Peyer's patch (tissue), 4 donors: ENCODE measurements at regions not wholly inside any gene's neighbourhood (a gene's known extent, or its start where the extent isn't known, plus 50 kb on each side); places are given as distances from the start of the nearest gene placed in this dataset.

Experiments used
- DNase-seq, 3 donors: peaks; one replicate each; pipeline ENCODE4 v3.0.0-alpha.2; 2017 to 2019
- H3K27ac ChIP-seq, 4 donors: fragments of 200-600 bp; sonication (generic); one replicate each; pipeline ENCODE4 v1.5.1; 2016 to 2019
- H3K27me3 ChIP-seq, 2 donors: fragments of 200-600 bp; sonication (generic); one replicate each; pipeline ENCODE4 v1.5.1; 2019
- H3K36me3 ChIP-seq, 3 donors: fragments of 200-600 bp; sonication (generic); one replicate each; pipeline ENCODE4 v1.5.1; 2016 to 2019
- H3K4me1 ChIP-seq, 4 donors: fragments of 200-600 bp; sonication (generic); one replicate each; pipeline ENCODE4 v1.5.1; 2016 to 2019
- H3K4me3 ChIP-seq, 4 donors: fragments of 200-600 bp; sonication (generic); 1 replicate in 3 of 4; 2 replicates in 1 of 4; pipeline ENCODE4 v1.5.1; 2016 to 2019; ENCODE audit warnings: mild to moderate bottlenecking in 1 of 4
- H3K9me3 ChIP-seq, 4 donors: fragments of 200-600 bp; sonication (generic); one replicate each; pipeline ENCODE4 v1.5.1; 2016 to 2019; ENCODE audit warnings: mild to moderate bottlenecking in 1 of 4
- CTCF ChIP-seq, 6 experiments: fragments of 450-650 bp in 4 of 6; fragments of 200-600 bp in 2 of 6; sonication (generic) in 1 of 6; IDR thresholded peaks; one replicate each; pipeline ENCODE4 v1.5.1; 2017 to 2019; ENCODE audit warnings: antibody characterized with exemption in 6 of 6, mild to moderate bottlenecking in 3 of 6, moderate library complexity in 1 of 6
- POLR2A ChIP-seq, 2 donors: fragments of 450-650 bp; IDR thresholded peaks; one replicate each; pipeline ENCODE4 v1.5.1; 2017; ENCODE audit warnings: antibody characterized with exemption in 2 of 2, mild to moderate bottlenecking in 2 of 2, moderate library complexity in 2 of 2

GRCh38 chr1:36559061-36559460 is 76.3 kb upstream of the CSF3R start:
- TF ChIP-seq POLR2A (IDR thresholded peaks at IDR 0.05): no peak
- no peak for TF ChIP-seq CTCF (IDR thresholded peaks at IDR 0.05)
- Histone ChIP-seq H3K9me3 (no peaks in the 10 kb centered on the region), H3K27me3 (no peaks in the 10 kb centered on the region), H3K36me3 (no peaks in the 10 kb centered on the region), H3K4me3 (no peak overlapping the region), H3K27ac (no peak overlapping the region), H3K4me1 (no peaks in the 10 kb centered on the region)
- DNase-seq: no peak

GRCh38 chr1:36557041-36558000 is 74.6 kb upstream of the CSF3R start:
- no peaks in the 10 kb centered on the region for H3K36me3 ChIP-seq
- no peak for TF ChIP-seq POLR2A (IDR thresholded peaks at IDR 0.05)
- no peak for TF ChIP-seq CTCF (IDR thresholded peaks at IDR 0.05)
- H3K4me1 ChIP-seq: no peaks in the 10 kb centered on the region
- no peak overlapping the region for H3K4me3 ChIP-seq
- peak in 1 of 3 donors; percentile 17 for DNase-seq
- H3K27me3 ChIP-seq: no peaks in the 10 kb centered on the region
- H3K27ac ChIP-seq: no peak overlapping the region
- no peaks in the 10 kb centered on the region for H3K9me3 ChIP-seq

GRCh38 chr1:36555041-36555440 is 72.3 kb upstream of the CSF3R start:
- H3K4me3 ChIP-seq: no peak overlapping the region
- peak in 1 of 3 donors; percentile 21 for DNase-seq
- no peaks in the 10 kb centered on the region for H3K9me3 ChIP-seq
- no peaks in the 10 kb centered on the region for H3K4me1 ChIP-seq
- H3K27ac ChIP-seq: no peak overlapping the region
- no peak for TF ChIP-seq CTCF (IDR thresholded peaks at IDR 0.05)
- TF ChIP-seq POLR2A (IDR thresholded peaks at IDR 0.05): no peak
- no peaks in the 10 kb centered on the region for H3K36me3 ChIP-seq
- no peaks in the 10 kb centered on the region for H3K27me3 ChIP-seq

GRCh38 chr1:36554323-36554628 is 71.6 kb upstream of the CSF3R start:
- peak in 1 of 3 donors; percentile 13 for DNase-seq
- Histone ChIP-seq H3K4me3 (no peak overlapping the region), H3K36me3 (no peaks in the 10 kb centered on the region), H3K4me1 (no peaks in the 10 kb centered on the region), H3K27me3 (no peaks in the 10 kb centered on the region), H3K27ac (no peak overlapping the region), H3K9me3 (no peaks in the 10 kb centered on the region)
- no peak for TF ChIP-seq CTCF (IDR thresholded peaks at IDR 0.05)

- TF ChIP-seq CTCF (IDR thresholded peaks at IDR 0.05): peak in 5 of 6 experiments; percentile 20 to 60 (median 33)
- TF ChIP-seq POLR2A (IDR thresholded peaks at IDR 0.05): no peak
- DNase-seq: peak; percentile 54 to 69 (median 56)
- Histone ChIP-seq H3K27me3 (no peaks in the 10 kb centered on the region), H3K27ac (no peak overlapping the region), H3K9me3 (no peaks in the 10 kb centered on the region), H3K36me3 (no peaks in the 10 kb centered on the region), H3K4me3 (no peak overlapping the region), H3K4me1 (no peaks in the 10 kb centered on the region)
These were observed 71.0 kb upstream of the CSF3R start for GRCh38 chr1:36553591-36554322.
